GM19328 (cell line): ENCODE measurements at regions not wholly inside any gene's neighbourhood (a gene's known extent, or its start where the extent isn't known, plus 50 kb on each side); places are given as distances from the start of the nearest gene placed in this dataset.
"Not testable (repeated sequence)": the region's sequence is repeated elsewhere in the genome, so short reads cannot be mapped to it uniquely, and the experiment has no call there.

Experiments used
- ATAC-seq: cut with Tn5 transposase; IDR thresholded peaks from one replicate; pipeline ENCODE4 v1.9.1; 2021; ENCODE audit warnings: mild to moderate bottlenecking, moderate library complexity; ENCODE audit not compliant: unreplicated experiment

GRCh38 chr12:61188801-61189595, 1071.2 kb upstream of the USP15 start:
- ATAC-seq = no peak

DNA sequence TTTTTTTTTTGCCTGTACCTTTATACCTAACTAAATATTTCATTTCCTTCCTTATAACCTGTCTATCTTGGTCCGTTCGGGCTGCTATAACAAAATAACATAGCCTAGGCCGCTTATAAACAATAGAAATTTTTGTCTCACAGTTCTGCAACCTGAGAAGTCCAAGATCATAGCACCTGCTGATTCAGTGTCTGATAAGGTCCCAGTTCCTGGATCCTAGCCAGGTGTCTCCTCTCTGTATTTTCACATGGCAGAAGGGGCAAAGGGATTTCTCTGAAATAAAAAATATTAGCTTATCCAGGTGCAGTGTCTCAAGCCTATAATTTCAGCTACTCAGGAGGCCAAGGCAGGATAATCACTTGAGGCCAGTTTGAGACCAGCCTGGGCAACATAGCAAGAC, 1046.6 kb upstream of the USP15 start:
- ATAC-seq = no peak

DNA sequence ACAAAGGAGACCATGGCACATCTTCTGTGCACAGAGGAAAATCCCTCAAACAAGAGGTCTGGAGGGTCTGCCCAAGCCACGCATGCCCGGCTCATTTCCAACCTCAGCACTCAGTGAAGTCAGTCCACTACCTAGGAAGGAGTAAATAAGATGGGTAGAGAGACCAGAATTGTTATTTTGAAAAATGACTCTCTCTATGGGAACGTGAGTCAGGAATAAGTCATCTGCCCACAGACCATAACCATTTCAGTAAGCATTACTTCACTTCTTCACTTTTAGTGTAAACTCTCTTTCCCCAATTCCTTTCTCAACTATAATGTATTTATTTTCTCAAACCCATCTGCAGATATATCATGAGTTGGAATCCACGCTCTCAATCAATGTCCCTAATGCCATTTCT, 1039.9 kb upstream of the USP15 start:
- no peak for ATAC-seq

DNA sequence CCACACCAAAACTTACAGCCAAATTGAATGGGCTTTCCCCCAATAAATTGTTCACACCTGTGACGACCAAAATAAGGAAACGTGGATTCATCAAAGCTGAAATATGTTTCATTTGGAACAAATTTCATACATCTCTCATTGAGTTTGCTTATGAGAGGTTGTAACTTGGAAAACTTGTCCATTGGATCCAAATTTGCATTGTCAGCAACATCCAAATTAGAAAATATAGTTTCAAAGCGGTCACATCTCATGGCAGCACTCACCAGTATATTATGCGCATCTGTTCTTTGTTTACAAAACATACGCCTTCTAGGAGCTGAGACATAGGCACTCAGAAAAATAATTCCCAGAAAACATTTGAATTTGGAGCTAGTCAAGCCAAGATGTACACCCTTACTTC, 1028.2 kb upstream of the USP15 start:
- ATAC-seq = no peak

- no peak for ATAC-seq
Measured at GRCh38 chr12:61250303-61250702, 1009.9 kb upstream of the USP15 start.

DNA sequence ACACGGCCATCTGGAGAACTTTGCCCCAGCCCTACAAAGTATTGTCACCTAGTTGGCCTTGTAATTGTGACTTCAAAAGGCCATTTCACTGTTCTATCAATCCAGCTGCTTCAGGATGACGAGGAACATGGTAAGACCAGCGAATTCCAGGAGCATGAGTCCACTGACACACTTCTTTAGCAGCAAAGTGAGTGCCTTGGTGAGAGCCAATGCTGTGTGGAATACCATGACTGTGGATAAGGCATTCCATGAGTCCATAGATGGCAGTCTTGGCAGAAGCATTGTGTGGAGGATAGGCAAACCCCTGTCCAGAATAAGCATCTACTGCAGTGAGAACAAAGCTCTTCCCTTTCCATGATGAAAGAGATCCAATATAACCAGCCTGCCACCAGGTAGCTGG, 1009.1 kb upstream of the USP15 start:
- ATAC-seq = no peak

DNA sequence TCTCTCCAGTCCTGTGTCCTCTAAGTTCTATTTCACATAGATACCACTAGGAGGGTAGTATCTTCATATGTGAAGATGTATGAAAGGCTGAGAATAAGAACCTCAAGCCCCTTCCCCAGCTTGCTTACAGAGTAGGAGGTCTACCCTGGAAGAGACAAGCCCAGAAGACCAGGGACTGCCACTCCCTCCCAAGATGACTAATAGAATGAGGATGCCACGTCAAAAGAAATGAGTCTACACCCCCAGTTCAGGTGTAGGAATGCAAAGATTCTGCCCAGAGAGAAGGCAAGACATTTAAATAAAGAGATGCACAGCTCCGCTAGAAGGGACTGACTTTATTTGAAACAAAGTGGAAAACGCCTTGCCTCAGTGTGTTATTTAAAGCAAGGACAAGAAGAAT, 1006.0 kb upstream of the USP15 start:
- no peak for ATAC-seq

GRCh38 chr12:61264294-61264693, 995.9 kb upstream of the USP15 start:
- not testable (repeated sequence) for ATAC-seq

GRCh38 chr12:61267474-61267873, 992.7 kb upstream of the USP15 start:
- no peak for ATAC-seq

DNA sequence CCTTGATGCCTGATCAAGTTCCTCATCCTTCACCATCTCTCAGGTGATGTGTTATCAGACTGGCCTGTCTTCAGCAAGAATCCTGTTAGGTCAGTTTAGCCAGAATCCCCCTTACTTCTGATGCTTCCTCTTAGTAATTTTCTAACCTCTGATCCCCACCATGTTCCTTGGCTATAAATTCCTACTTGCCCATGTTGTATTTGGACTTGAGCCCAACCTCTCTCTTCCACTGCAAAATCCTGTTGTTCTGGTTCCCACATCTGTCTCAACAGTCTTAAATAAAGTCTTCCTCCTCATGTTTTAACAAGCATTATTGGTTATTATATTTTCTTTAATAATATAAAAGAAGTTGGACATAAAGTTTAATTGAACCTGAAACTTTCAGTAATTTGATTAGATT, 987.8 kb upstream of the USP15 start:
- ATAC-seq = no peak

DNA sequence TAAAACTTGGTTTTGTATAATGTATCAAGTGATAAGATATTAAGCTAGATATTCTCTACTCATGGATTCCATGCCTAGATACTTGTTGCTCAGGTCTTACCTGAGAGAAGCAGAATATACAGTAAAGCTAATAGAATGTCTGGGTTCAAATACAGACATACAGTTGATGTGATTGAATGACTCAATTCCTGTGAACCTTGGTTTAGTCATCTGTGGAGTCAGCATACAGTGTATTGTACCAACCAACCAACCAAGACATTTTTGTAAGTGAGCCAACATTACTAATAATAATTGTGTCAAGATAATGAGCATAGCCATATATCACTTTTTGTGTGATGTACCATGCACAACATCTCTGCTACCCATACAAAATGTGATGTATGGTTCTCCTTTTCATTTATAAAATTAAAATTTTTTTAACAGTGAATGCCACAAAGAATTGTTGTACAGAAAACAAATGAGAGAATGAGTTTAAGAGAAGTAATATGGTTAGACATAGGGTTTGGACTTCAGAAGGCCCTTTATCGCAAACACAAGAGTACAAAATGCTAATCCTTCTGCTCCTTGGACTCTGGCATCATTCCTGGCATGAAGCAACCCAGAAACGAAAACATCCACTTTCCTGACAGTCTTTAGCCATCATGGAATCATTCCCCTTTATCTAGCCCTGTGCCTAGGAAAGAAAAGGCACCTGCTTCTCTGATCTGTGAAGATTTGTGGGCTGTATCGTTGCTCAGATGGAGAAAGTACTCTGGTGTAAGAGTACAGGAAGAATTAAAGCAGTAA, 977.2 kb upstream of the USP15 start:
- ATAC-seq = no peak

DNA sequence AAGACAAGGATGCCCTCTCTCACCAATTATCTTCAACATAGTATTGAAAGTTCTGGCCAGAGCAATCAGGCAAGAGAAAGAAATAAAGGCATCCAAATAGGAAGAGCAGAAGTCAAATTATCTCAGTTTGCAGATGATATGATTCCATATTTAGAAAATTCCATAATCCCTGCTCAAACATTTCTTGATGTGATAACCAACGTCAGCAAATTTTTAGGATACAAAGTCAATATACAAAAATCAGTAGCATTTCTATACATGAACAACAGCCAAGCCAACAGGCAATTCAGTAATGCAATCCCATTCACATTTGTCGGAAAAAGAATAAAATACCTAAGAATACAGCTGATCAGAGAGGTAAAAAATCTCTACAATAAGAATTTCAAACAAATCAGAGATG, 969.7 kb upstream of the USP15 start:
- no peak for ATAC-seq

GRCh38 chr12:61291647-61292046, 968.6 kb upstream of the USP15 start:
- no peak for ATAC-seq

DNA sequence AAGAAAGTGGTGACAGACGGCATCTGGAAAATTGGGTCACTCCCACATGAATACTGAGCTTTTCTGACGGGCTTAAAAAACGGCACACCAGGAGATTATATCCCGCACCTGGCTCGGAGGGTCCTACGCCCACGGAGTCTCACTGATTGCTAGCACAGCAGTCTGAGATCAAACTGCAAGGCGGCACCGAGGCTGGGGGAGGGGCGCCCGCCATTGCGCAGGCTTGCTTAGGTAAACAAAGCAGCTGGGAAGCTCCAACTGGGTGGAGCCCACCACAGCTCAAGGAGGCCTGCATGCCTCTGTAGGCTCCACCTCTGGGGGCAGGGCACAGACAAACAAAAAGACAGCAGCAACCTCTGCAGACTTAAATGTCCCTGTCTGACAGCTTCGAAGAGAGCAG, 966.2 kb upstream of the USP15 start:
- ATAC-seq = not testable (repeated sequence)

GRCh38 chr12:61301817-61302216, 958.4 kb upstream of the USP15 start:
- ATAC-seq = no peak

- ATAC-seq = no peak
Measured at GRCh38 chr12:61302282-61302681, 957.9 kb upstream of the USP15 start.

DNA sequence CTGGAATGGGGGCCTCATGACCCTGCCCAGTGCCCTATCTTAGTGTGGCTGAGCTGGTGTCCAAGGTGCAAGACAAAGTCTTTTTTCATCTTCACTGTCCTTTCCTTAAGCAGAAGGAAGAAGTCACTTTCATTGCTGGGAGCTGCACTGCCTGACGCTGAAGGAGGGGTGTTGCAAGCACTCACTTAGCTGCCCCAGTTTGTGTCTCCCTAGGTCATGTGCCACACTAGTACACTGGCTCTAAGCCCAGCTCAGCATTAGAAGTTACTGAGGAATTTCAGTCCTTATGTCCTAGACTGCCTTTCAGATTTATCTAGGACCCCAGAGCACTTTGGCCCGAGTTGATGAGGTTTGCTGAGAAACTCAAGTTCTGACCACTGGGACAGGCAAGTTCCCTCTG, 952.0 kb upstream of the USP15 start:
- ATAC-seq = no peak

GRCh38 chr12:61311413-61311812, 948.8 kb upstream of the USP15 start:
- no peak for ATAC-seq

DNA sequence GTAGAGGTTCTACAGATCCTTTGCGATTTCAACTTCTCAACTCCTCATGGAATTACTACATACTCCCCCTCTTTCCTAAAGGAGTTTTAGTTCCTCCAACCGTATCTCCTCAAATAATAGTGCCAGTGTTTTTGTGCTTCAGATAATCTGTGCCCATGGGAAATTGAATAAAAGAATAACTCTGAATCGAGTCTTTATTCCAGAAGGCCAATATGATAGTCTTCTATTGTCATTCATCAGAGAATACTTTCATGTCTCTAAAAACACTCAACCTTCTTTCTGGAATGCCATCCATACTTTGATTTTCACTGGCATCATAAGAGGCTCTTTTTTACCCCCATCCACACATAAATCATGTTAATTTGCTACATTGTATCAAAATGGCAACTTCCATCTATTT, 911.3 kb upstream of the USP15 start:
- no peak for ATAC-seq

GRCh38 chr12:61355105-61355504, 905.1 kb upstream of the USP15 start:
- no peak for ATAC-seq

DNA sequence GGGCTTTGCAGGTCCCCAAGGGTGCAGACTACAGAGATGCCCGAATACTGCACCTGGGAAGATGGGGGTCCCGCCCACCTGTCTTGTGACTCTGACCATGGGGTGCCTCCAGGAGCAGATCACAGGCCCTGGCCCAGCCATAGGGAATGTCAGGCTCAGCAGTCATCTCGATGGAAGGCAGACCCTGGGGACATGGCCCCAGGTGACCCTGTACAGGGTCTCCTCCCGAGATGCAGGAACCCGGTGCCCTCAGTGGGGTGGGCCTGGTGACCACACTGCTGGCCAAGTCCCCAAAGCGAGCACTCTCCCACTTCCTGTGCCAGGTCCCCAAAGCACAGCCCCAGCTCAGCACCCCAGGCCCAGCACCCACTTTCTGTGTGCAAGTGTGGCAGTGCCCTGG, 903.7 kb upstream of the USP15 start:
- ATAC-seq = no peak

DNA sequence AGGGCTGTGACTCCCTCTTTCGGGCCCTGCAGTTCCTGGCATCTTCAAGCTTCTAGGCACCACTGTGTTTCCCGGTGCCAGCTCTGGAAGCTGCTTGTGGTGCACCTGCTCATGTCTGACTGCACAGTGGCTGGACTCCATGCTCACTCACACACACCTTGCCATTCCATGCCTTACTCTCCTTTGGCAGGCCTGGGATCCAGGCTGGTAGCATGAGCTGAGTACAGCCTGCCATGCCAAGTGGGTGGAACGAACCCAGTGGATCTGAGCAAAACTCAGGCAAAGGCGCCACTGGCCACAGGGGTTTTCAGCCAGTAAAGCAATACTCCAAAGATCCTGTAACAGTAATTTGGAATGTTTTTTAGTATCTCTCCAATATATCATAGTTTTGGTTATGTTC, 902.7 kb upstream of the USP15 start:
- ATAC-seq = no peak
